Astrocyte of the spinal cord (primary cell): ENCODE measurements at regions not wholly inside any gene's neighbourhood (a gene's known extent, or its start where the extent isn't known, plus 50 kb on each side); places are given as distances from the start of the nearest gene placed in this dataset.

Source experiments
- DNase-seq: peaks from one replicate; pipeline ENCODE4 v3.0.0; 2011; ENCODE audit warnings: low read depth, low spot score
- H3K4me3 ChIP-seq: 2 replicates; pipeline ENCODE4 v1.5.1; 2011; ENCODE audit warnings: low read depth, mild to moderate bottlenecking, low read length, moderate library complexity
- in situ Hi-C: cut with HindIII; loops from 2 replicates; pipeline ENCODE4 v1.10.0; 2017; ENCODE audit warnings: low sequenced_read_pairs
- TF ChIP-seq, protein P1 (sequence below): IDR thresholded peaks from 2 replicates; pipeline ENCODE4 v1.5.1; 2012; ENCODE audit warnings: low read depth, mild to moderate bottlenecking, low read length, inconsistent platforms

DNA sequence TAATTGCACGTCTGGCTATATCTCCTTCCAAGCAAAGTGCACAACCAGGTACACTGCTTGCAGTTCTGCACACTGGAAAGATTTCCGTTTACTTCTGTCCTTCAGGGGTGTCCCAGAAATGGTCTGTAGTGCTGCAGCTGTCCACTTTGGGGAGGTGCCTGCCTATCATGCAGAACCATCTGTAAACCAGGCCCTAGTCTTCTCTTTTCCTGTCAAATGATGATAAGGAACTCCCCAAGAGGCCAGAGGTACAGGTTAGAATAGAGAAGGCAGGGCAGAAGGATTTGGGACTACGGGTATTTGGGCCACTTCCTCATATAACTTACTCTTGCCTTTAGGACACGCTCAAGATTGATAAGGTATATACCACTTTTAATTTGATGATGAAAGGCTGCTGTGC lies 746.9 kb downstream of the FAT4 start:
- TF ChIP-seq, protein P1, sequence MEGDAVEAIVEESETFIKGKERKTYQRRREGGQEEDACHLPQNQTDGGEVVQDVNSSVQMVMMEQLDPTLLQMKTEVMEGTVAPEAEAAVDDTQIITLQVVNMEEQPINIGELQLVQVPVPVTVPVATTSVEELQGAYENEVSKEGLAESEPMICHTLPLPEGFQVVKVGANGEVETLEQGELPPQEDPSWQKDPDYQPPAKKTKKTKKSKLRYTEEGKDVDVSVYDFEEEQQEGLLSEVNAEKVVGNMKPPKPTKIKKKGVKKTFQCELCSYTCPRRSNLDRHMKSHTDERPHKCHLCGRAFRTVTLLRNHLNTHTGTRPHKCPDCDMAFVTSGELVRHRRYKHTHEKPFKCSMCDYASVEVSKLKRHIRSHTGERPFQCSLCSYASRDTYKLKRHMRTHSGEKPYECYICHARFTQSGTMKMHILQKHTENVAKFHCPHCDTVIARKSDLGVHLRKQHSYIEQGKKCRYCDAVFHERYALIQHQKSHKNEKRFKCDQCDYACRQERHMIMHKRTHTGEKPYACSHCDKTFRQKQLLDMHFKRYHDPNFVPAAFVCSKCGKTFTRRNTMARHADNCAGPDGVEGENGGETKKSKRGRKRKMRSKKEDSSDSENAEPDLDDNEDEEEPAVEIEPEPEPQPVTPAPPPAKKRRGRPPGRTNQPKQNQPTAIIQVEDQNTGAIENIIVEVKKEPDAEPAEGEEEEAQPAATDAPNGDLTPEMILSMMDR = no peak
- H3K4me3 ChIP-seq = no peak overlapping the region
- in situ Hi-C loops = no loop called here
- no peak for DNase-seq

- no peak for DNase-seq
Measured at GRCh38 chr4:126065016-126065415, 750.3 kb downstream of the FAT4 start.

GRCh38 chr4:126071346-126072333 lies 756.9 kb downstream of the FAT4 start:
- peak; percentile 91 for DNase-seq
- in situ Hi-C loops = no loop called here
- no peak overlapping the region for H3K4me3 ChIP-seq
- TF ChIP-seq, protein P1 = no peak

More at GRCh38 chr4:126065016-126065415, 750.3 kb downstream of the FAT4 start:
- H3K4me3 ChIP-seq = no peak overlapping the region
- TF ChIP-seq, protein P1 = no peak
- in situ Hi-C loops = no loop called here

GRCh38 chr4:126081336-126081735 lies 766.6 kb downstream of the FAT4 start:
- in situ Hi-C loops = no loop called here
- no peak overlapping the region for H3K4me3 ChIP-seq
- no peak for DNase-seq
- TF ChIP-seq, protein P1 = no peak

DNA sequence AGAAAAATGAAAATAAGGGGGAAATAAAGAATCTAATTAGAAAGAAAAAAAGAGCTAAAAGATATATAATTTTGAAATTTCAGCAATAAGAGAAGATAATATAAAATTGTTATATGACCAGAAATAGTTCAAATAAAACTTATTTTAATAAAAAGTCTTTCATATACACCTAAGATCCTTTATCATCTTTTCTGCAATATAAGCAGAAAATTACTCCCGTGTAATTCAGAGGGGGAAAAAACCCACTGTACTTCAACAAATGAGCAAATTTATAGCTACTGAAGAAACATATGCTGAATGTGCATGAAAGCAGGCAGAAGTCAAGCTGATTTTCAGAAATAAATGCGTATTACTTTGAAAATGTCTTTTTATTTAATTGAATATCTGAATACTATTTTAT lies 771.3 kb downstream of the FAT4 start:
- no peak for DNase-seq
- H3K4me3 ChIP-seq = no peak overlapping the region
- in situ Hi-C loops = no loop called here
- TF ChIP-seq, protein P1 = no peak

DNA sequence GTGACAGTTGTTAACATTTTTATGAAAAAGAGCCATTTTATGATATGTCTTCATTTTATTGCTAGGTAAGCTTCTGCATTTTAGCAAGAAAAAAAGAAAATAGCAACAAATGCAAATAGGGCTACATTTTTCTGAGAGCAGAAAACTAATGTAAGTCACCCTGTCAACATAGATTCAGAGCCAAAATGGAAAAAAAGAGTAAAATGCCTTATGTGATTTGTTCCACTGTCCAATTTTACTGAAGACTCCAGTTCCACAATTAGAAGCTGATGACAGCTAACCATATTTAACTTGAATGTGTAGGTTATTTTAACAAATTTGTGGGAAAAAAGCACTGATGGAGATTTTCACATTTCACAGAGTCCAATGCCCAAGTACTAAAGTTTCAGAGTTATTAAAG lies 772.3 kb downstream of the FAT4 start:
- H3K4me3 ChIP-seq = no peak overlapping the region
- DNase-seq = no peak
- TF ChIP-seq, protein P1 = no peak
- in situ Hi-C loops = no loop called here
